ENCODE measurements at regions not wholly inside any gene's neighbourhood (a gene's known extent, or its start where the extent isn't known, plus 50 kb on each side); places are given as distances from the start of the nearest gene placed in this dataset.

DNA sequence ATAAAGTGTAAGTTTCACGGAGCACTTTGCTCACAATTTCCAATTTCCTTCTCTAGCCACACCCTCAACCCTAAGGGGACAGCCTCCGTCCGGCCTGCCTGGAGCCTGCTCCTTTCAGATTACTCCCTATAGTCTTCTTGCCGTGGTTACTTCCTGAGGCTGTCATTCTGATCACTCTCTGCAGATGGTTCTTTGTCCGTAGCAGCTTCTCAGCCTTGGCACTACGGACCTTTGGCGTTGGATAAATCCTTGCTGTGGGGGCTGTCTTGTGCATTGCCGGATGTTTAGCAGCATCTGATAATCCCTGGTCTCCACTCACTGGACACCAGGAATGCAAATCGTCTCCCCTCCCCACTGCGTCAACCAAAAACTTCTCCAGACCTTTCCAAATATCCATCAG lies 447.5 kb upstream of the KIRREL3 start:
- TF ChIP-seq CTCF (IDR thresholded peaks at IDR 0.05; ENCODE audit: low read depth, low read length) (no peak), EZH2phosphoT487 (IDR thresholded peaks at IDR 0.05; ENCODE audit: low read depth) (no peak)

All from OCI-LY3 (cell line).